IMR-90 (cell line): ENCODE measurements at regions not wholly inside any gene's neighbourhood (a gene's known extent, or its start where the extent isn't known, plus 50 kb on each side); places are given as distances from the start of the nearest gene placed in this dataset.

Experiments used
- ATAC-seq: fragments of 200-7000 bp; cut with Tn5 transposase; 2 replicates; pipeline ENCODE4 v1.9.1; 2020; ENCODE audit warnings: low read depth, mild to moderate bottlenecking, moderate library complexity
- BruUV-seq: library from RNA; stranded (reverse); fragments of 400-500 nt; replicated peaks from 2 replicates; lab custom pipeline; 2021; lab: Mats Ljungman, UMichigan
- CTCF ChIA-PET: fragments of 300-600 bp; formaldehyde crosslinking; extraction: SDS; loops from one replicate; lab custom pipeline; 2021; ENCODE audit warnings: antibody characterized with exemption; lab: Yijun Ruan, JAX
- POLR2A ChIA-PET: fragments of 300-600 bp; sonication (Branson Sonifier 250); formaldehyde crosslinking; loops from one replicate; lab custom pipeline; 2022; ENCODE audit warnings: antibody characterized with exemption; ENCODE audit not compliant: unreplicated experiment; lab: Charles Lee
- DNase-seq: peaks from one replicate; pipeline ENCODE4 v3.0.0; 2013
- H2AFZ ChIP-seq: replicated peaks from 2 replicates; pipeline ENCODE3; 2013; ENCODE audit warnings: low read length, mild to moderate bottlenecking; ENCODE audit not compliant: poor library complexity
- H2AK5ac ChIP-seq: 2 replicates; pipeline ENCODE4 v1.6.1; 2013; ENCODE audit warnings: low read depth, low read length, inconsistent platforms
- H2AK9ac ChIP-seq: replicated peaks from 2 replicates; pipeline ENCODE3; 2013; ENCODE audit warnings: mild to moderate bottlenecking, low read depth, low read length, moderate library complexity; ENCODE audit not compliant: poor library complexity
- H2BK120ac ChIP-seq: 2 replicates; pipeline ENCODE4 v1.6.1; 2013; ENCODE audit warnings: low read depth, low read length, inconsistent platforms
- H2BK15ac ChIP-seq: 3 replicates; pipeline ENCODE4 v1.6.1; 2013; ENCODE audit warnings: low read depth, low read length, inconsistent platforms
- H2BK20ac ChIP-seq: 2 replicates; pipeline ENCODE4 v1.6.1; 2013; ENCODE audit warnings: low read depth, mild to moderate bottlenecking, inconsistent platforms, low read length, moderate library complexity
- H2BK5ac ChIP-seq: 2 replicates; pipeline ENCODE4 v1.6.1; 2013; ENCODE audit warnings: mild to moderate bottlenecking, low read depth, low read length, inconsistent platforms; ENCODE audit not compliant: poor library complexity, severe bottlenecking
- H3K14ac ChIP-seq: replicated peaks from 2 replicates; pipeline ENCODE4 v1.6.1; 2013; ENCODE audit warnings: low read depth, low read length, inconsistent platforms
- H3K18ac ChIP-seq: 2 replicates; pipeline ENCODE4 v1.6.1; 2013; ENCODE audit warnings: low read depth, low read length, control low read depth
- H3K23ac ChIP-seq: 2 replicates; pipeline ENCODE4 v1.6.1; 2013; ENCODE audit warnings: low read depth, low read length, inconsistent platforms
- H3K27ac ChIP-seq: 2 replicates; pipeline ENCODE4 v1.5.1; 2013; ENCODE audit warnings: mild to moderate bottlenecking, control low read depth, low read length; ENCODE audit not compliant: insufficient read depth
- H3K27me3 ChIP-seq: 2 replicates; pipeline ENCODE4 v1.6.1; 2013; ENCODE audit warnings: low read length; ENCODE audit not compliant: control insufficient read depth, insufficient read depth
- H3K36me3 ChIP-seq: 2 replicates; pipeline ENCODE4 v1.6.1; 2013; ENCODE audit warnings: low read length, mixed read lengths; ENCODE audit not compliant: control insufficient read depth, insufficient read depth
- H3K4ac ChIP-seq: 2 replicates; pipeline ENCODE4 v1.6.1; 2013; ENCODE audit warnings: low read depth, low read length, inconsistent platforms
- H3K4me1 ChIP-seq: 2 replicates; pipeline ENCODE4 v1.6.1; 2013; ENCODE audit warnings: low read length, mixed read lengths; ENCODE audit not compliant: control insufficient read depth, insufficient read depth
- H3K4me2 ChIP-seq: 2 replicates; pipeline ENCODE4 v1.6.1; 2013; ENCODE audit warnings: low read depth, mild to moderate bottlenecking, control low read depth, low read length, moderate library complexity
- H3K4me3 ChIP-seq: 2 replicates; pipeline ENCODE4 v1.5.1; 2013; ENCODE audit warnings: low read depth, mild to moderate bottlenecking, control low read depth, low read length, moderate library complexity; ENCODE audit not compliant: insufficient read depth
- H3K56ac ChIP-seq: 2 replicates; pipeline ENCODE4 v1.6.1; 2013; ENCODE audit warnings: low read length, inconsistent platforms; ENCODE audit not compliant: insufficient read depth; ENCODE audit errors: extremely low read depth
- H3K79me1 ChIP-seq, 2 experiments: 2 replicates each; pipeline ENCODE4 v1.6.1; 2013; ENCODE audit warnings: low read length in 2 of 2, inconsistent platforms in 1 of 2, low read depth in 1 of 2
- H3K9ac ChIP-seq: 2 replicates; pipeline ENCODE4 v1.6.1; 2013; ENCODE audit warnings: low read depth, low read length, control low read depth
- H3K9me1 ChIP-seq: 2 replicates; pipeline ENCODE4 v1.6.1; 2013; ENCODE audit warnings: low read length, inconsistent platforms; ENCODE audit not compliant: insufficient read depth
- H3K9me3 ChIP-seq: 2 replicates; pipeline ENCODE4 v1.6.1; 2013; ENCODE audit warnings: low read length; ENCODE audit not compliant: control insufficient read depth, insufficient read depth
- H4K20me1 ChIP-seq: 2 replicates; pipeline ENCODE4 v1.6.1; 2013; ENCODE audit warnings: low read length, inconsistent platforms; ENCODE audit not compliant: insufficient read depth
- H4K5ac ChIP-seq: 2 replicates; pipeline ENCODE4 v1.6.1; 2013; ENCODE audit warnings: mild to moderate bottlenecking, low read depth, low read length, control low read depth
- H4K8ac ChIP-seq, 2 experiments: 2 replicates each; pipeline ENCODE4 v1.6.1; 2013; ENCODE audit warnings: low read depth in 2 of 2, low read length in 2 of 2, control low read depth in 1 of 2, inconsistent platforms in 1 of 2
- H4K91ac ChIP-seq: 2 replicates; pipeline ENCODE4 v1.6.1; 2013; ENCODE audit warnings: low read depth, low read length, inconsistent platforms; ENCODE audit not compliant: insufficient read depth
- CEBPB ChIP-seq: IDR thresholded peaks from 2 replicates; pipeline ENCODE4 v1.6.1; 2012; ENCODE audit warnings: low read depth, low read length, improper control_type of control experiment
- MAFK ChIP-seq: IDR thresholded peaks from 2 replicates; pipeline ENCODE4 v1.6.1; 2012; ENCODE audit warnings: low read depth, low read length, improper control_type of control experiment
- RCOR1 ChIP-seq: IDR thresholded peaks from 2 replicates; pipeline ENCODE4 v1.6.1; 2012; ENCODE audit warnings: mild to moderate bottlenecking, low read length, improper control_type of control experiment; ENCODE audit not compliant: insufficient replicate concordance
- dilution Hi-C: fragments of 300-500 bp; cut with HindIII; formaldehyde crosslinking; loops from one replicate; pipeline ENCODE4 v1.14.3; 2018; ENCODE audit warnings: low sequenced_read_pairs; ENCODE audit not compliant: unreplicated experiment
- in situ Hi-C: fragments of 300-500 bp; cut with MboI; formaldehyde crosslinking; loops from 3 replicates; pipeline ENCODE4 v1.14.3; 2019; ENCODE audit warnings: low sequenced_read_pairs, inconsistent platforms, mixed read lengths
- intact Hi-C: fragments of 100-400 bp; cut with micrococcal nuclease; formaldehyde crosslinking; loops from 2 replicates; pipeline ENCODE4 v1.10.0; 2022
- TF ChIP-seq, protein P1 (sequence below): fragments of 150-350 bp; IDR thresholded peaks from 2 replicates; pipeline ENCODE4 v1.6.1; 2017; ENCODE audit warnings: mild to moderate bottlenecking, antibody characterized with exemption, low read length, low read depth

DNA sequence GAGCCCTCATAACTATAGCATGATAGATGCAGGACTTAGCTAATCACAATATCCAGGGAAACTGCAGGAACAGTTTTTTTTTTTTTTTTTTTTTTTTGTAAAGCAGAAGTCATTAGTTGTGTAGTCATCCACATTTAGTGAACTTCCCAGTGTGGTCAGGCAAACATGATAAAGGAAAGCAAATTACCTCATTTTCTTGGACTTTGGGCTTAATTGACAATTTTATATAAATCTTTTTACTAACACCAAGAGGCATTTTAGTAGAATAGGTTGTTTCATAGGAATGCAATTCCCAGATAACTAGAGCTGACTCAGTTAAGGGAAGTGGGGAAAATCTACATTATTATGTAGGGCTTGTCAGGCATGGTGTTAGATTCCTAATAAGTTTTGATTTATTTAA lies 142.7 kb upstream of the GCFC2 start:
- Histone ChIP-seq H2AK9ac (no peak overlapping the region), H3K23ac (no peak overlapping the region), H3K4me1 (no peaks in the 10 kb centered on the region), H2AK5ac (no peak overlapping the region), H3K27me3 (no peaks in the 10 kb centered on the region), H2BK15ac (no peak overlapping the region), H3K27ac (no peak overlapping the region), H2BK20ac (no peak overlapping the region), H4K8ac (no peak overlapping the region), H4K91ac (no peak overlapping the region), H2BK120ac (no peak overlapping the region), H3K9me3 (no peaks in the 10 kb centered on the region), H3K36me3 (no peaks in the 10 kb centered on the region), H2AFZ (no peak overlapping the region), H3K4me2 (no peak overlapping the region), H3K18ac (no peak overlapping the region), H3K14ac (no peak overlapping the region), H3K4me3 (no peak overlapping the region), H3K4ac (no peak overlapping the region), H3K56ac (no peak overlapping the region), H3K9me1 (no peaks in the 10 kb centered on the region), H3K79me1 (no peaks in the 10 kb centered on the region), H4K5ac (no peak overlapping the region), H2BK5ac (no peak overlapping the region), H3K9ac (no peak overlapping the region), H4K20me1 (no peaks in the 10 kb centered on the region)
- POLR2A ChIA-PET: no interaction called here
- dilution Hi-C loops (no loop called here), intact Hi-C loops (no loop called here), in situ Hi-C loops (no loop called here)
- BruUV-seq: no TSS peak
- no peak for ATAC-seq
- CTCF ChIA-PET: no interaction called here
- DNase-seq: no peak
- TF ChIP-seq RCOR1 (no peak), MAFK (no peak), CEBPB (no peak)
- TF ChIP-seq, protein P1, sequence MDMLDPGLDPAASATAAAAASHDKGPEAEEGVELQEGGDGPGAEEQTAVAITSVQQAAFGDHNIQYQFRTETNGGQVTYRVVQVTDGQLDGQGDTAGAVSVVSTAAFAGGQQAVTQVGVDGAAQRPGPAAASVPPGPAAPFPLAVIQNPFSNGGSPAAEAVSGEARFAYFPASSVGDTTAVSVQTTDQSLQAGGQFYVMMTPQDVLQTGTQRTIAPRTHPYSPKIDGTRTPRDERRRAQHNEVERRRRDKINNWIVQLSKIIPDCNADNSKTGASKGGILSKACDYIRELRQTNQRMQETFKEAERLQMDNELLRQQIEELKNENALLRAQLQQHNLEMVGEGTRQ: no peak
